HG03135 (cell line): ENCODE measurements at regions not wholly inside any gene's neighbourhood (a gene's known extent, or its start where the extent isn't known, plus 50 kb on each side); places are given as distances from the start of the nearest gene placed in this dataset.

Experiments
- ATAC-seq: cut with Tn5 transposase; IDR thresholded peaks from one replicate; pipeline ENCODE4 v1.9.1; 2021; ENCODE audit warnings: mild to moderate bottlenecking, moderate library complexity; ENCODE audit not compliant: unreplicated experiment

- no peak for ATAC-seq
These were observed 132.9 kb downstream of the BAMBI start for GRCh38 chr10:28810057-28810870.

- ATAC-seq, result no peak
These were observed 134.5 kb downstream of the BAMBI start for GRCh38 chr10:28811639-28812349.

- no peak for ATAC-seq
These were observed 135.4 kb downstream of the BAMBI start for GRCh38 chr10:28812384-28813372.

- no peak for ATAC-seq
These were observed 138.4 kb downstream of the BAMBI start for GRCh38 chr10:28815681-28816080.

GRCh38 chr10:28822719-28823464 is 145.6 kb downstream of the BAMBI start:
- ATAC-seq, result no peak

GRCh38 chr10:28823501-28824075 is 146.3 kb downstream of the BAMBI start:
- no peak for ATAC-seq

GRCh38 chr10:28833313-28833712 is 156.0 kb downstream of the BAMBI start:
- ATAC-seq, result no peak

- ATAC-seq, result no peak
These were observed 159.1 kb downstream of the BAMBI start for GRCh38 chr10:28836435-28836743.

GRCh38 chr10:28837613-28838390 is 160.5 kb downstream of the BAMBI start:
- no peak for ATAC-seq

- no peak for ATAC-seq
These were observed 161.6 kb downstream of the BAMBI start for GRCh38 chr10:28838908-28839307.

GRCh38 chr10:28839600-28840007 is 162.3 kb downstream of the BAMBI start:
- ATAC-seq, result no peak

- no peak for ATAC-seq
These were observed 162.9 kb downstream of the BAMBI start for GRCh38 chr10:28840202-28840601.

GRCh38 chr10:28840971-28841370 is 163.7 kb downstream of the BAMBI start:
- no peak for ATAC-seq

- ATAC-seq, result no peak
These were observed 164.3 kb downstream of the BAMBI start for GRCh38 chr10:28841625-28842024.

- no peak for ATAC-seq
These were observed 165.0 kb downstream of the BAMBI start for GRCh38 chr10:28842321-28842720.

GRCh38 chr10:28845009-28845682 is 167.8 kb downstream of the BAMBI start:
- ATAC-seq, result no peak

- no peak for ATAC-seq
These were observed 172.0 kb downstream of the BAMBI start for GRCh38 chr10:28849309-28849708.

GRCh38 chr10:28849821-28850220 is 172.5 kb downstream of the BAMBI start:
- ATAC-seq, result no peak

GRCh38 chr10:28850784-28851183 is 173.5 kb downstream of the BAMBI start:
- no peak for ATAC-seq
